ENCODE measurements at regions not wholly inside any gene's neighbourhood (a gene's known extent, or its start where the extent isn't known, plus 50 kb on each side); places are given as distances from the start of the nearest gene placed in this dataset.
A peak's percentile ranks its signal among the peaks of the same experiment; 100 is the strongest.

DNA sequence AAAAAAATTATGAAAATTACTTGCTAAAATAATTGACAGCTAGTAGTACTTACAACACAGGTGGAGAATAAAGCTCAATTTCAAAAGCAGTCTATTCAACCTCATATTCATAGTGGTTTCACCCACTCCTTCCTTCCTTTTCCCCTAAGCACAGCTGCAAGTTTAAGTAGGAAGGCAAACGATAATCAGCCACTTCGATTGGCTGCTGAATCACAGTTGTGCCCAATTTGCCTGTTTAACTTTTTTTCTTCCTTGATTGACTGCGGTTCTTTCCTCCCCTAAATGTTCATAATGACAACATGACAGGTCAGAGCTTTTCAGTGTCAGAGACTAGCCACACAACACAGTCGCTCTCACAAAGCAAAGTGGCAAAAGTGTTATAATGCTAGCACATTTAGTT is 468.0 kb upstream of the GBE1 start:
- no peaks in the 10 kb centered on the region for H3K27me3 ChIP-seq
- H3K36me3 ChIP-seq = no peaks in the 10 kb centered on the region
- DNase-seq (no peak), ATAC-seq (no peak)
- WGBS, 2 donors = 25 to 37% methylated on average over 4 of the region's 4 CpGs
- H3K4me1 ChIP-seq = no peaks in the 10 kb centered on the region
- peak overlapping the region in 3 of 10 donors; percentile 11 to 20 (median 13) for H3K4me3 ChIP-seq
- no peak overlapping the region for H3K27ac ChIP-seq
- TF ChIP-seq, protein P1, sequence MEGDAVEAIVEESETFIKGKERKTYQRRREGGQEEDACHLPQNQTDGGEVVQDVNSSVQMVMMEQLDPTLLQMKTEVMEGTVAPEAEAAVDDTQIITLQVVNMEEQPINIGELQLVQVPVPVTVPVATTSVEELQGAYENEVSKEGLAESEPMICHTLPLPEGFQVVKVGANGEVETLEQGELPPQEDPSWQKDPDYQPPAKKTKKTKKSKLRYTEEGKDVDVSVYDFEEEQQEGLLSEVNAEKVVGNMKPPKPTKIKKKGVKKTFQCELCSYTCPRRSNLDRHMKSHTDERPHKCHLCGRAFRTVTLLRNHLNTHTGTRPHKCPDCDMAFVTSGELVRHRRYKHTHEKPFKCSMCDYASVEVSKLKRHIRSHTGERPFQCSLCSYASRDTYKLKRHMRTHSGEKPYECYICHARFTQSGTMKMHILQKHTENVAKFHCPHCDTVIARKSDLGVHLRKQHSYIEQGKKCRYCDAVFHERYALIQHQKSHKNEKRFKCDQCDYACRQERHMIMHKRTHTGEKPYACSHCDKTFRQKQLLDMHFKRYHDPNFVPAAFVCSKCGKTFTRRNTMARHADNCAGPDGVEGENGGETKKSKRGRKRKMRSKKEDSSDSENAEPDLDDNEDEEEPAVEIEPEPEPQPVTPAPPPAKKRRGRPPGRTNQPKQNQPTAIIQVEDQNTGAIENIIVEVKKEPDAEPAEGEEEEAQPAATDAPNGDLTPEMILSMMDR (IDR thresholded peaks at IDR 0.05) = no peak
- intact Hi-C loops (cut with DNase I) = no loop called here
- H3K9me3 ChIP-seq = peaks cover 0 to 4% (median 0%) of the 10 kb centered on the region in 11 donors

DNA sequence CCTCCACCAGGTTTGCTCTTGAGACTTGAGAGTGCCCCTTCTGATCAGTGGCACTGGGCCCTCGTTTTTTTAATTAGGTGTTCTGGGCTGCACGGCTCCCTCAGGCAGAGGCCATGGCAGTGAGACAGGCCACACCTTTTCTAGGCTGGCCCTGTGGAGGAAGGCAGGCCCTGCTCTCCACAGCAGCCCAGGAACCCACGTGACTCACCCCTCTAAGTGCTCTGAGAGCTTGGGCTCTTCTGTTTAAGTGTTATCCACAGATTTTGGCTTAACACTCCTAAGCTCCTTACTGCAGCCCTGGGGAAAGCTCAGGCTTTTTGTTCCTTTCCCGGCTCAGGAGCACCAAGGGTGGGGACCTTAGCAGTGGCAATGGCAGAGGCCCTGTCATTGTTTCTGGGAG is 463.2 kb upstream of the GBE1 start:
- TF ChIP-seq, protein P1 (IDR thresholded peaks at IDR 0.05) = no peak
- DNase-seq = no peak
- 51 to 56% methylated on average over 4 of the region's 4 CpGs for WGBS, 2 donors
- no peaks in the 10 kb centered on the region for H3K4me1 ChIP-seq
- no peaks in the 10 kb centered on the region for H3K27me3 ChIP-seq
- intact Hi-C loops (cut with DNase I) = no loop called here
- no peak overlapping the region for H3K27ac ChIP-seq
- peaks cover 0 to 27% (median 4%) of the 10 kb centered on the region in 11 donors for H3K9me3 ChIP-seq
- ATAC-seq = peak in 2 of 8 donors; percentile 19 to 44
- no peak overlapping the region for H3K4me3 ChIP-seq
- H3K36me3 ChIP-seq = no peaks in the 10 kb centered on the region

DNA sequence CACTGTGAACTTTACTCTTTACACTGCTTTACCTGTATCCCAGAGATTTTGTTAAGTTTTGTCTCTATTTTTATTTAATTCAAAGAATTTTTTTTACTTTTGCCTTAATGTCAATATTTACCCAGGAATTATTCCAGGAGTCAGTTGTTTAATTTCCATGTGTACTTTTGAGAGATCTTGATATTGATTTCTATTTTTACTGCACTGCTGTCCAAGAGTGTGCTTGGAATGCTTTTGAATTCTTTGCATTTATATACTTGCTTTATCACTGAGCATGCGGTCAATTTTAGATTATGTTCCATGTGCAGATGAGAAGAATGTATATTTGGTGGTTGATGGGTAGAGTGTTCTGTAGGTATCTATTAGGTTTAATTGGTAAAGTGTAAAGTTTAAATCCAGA is 461.0 kb upstream of the GBE1 start:
- TF ChIP-seq, protein P1 (IDR thresholded peaks at IDR 0.05) = no peak
- Histone ChIP-seq H3K4me3 (no peak overlapping the region), H3K27ac (no peak overlapping the region), H3K27me3 (no peaks in the 10 kb centered on the region), H3K9me3 (peaks cover 0 to 27% (median 4%) of the 10 kb centered on the region in 11 donors), H3K36me3 (no peaks in the 10 kb centered on the region), H3K4me1 (no peaks in the 10 kb centered on the region)
- DNase-seq (no peak), ATAC-seq (no peak)
- 55 to 57% methylated on average over 1 of the region's 1 CpG for WGBS, 2 donors
- intact Hi-C loops (cut with DNase I) = no loop called here

DNA sequence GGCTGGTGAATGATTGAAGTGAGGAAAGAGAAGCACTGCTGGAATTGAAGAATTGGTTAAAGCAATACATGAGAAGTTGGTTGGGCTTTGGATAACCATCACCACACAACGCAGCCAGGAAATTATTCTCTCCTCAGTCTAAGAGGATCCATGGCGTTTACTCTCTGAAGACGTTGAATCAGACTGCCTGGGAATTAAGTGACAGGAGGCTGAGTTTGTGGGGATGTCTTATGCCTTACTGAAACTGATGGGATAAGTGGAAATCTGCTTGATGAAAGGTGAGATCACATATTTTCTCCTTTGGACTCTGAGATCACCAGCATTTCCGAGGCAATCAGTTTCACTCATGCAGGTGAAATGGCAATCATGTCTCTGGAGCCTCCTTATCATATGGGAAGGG is 456.1 kb upstream of the GBE1 start:
- peaks cover 0 to 6% (median 0%) of the 10 kb centered on the region in 11 donors for H3K9me3 ChIP-seq
- 72 to 77% methylated on average over 4 of the region's 4 CpGs for WGBS, 2 donors
- no peak for DNase-seq
- H3K27me3 ChIP-seq = no peaks in the 10 kb centered on the region
- no peaks in the 10 kb centered on the region for H3K4me1 ChIP-seq
- no peak for ATAC-seq
- no peak overlapping the region for H3K27ac ChIP-seq
- H3K36me3 ChIP-seq = no peaks in the 10 kb centered on the region
- intact Hi-C loops (cut with DNase I) = no loop called here
- TF ChIP-seq, protein P1 (IDR thresholded peaks at IDR 0.05) = no peak
- H3K4me3 ChIP-seq = no peak overlapping the region

All from heart right ventricle (tissue), 16 donors.